ENCODE measurements at regions not wholly inside any gene's neighbourhood (a gene's known extent, or its start where the extent isn't known, plus 50 kb on each side); places are given as distances from the start of the nearest gene placed in this dataset.

- TF ChIP-seq CTCF (IDR thresholded peaks at IDR 0.05; ENCODE audit: extremely low read depth, missing control alignments), result no peak
- no peak for DNase-seq (ENCODE audit: low spot score)
These were observed 347.2 kb upstream of the ANXA10 start for GRCh38 chr4:167745024-167745687.

GRCh38 chr4:167767281-167767680 is 325.1 kb upstream of the ANXA10 start:
- no peak for DNase-seq (ENCODE audit: low spot score)
- TF ChIP-seq CTCF (IDR thresholded peaks at IDR 0.05; ENCODE audit: extremely low read depth, missing control alignments), result no peak

- TF ChIP-seq CTCF (IDR thresholded peaks at IDR 0.05; ENCODE audit: extremely low read depth, missing control alignments), result no peak
- no peak for DNase-seq (ENCODE audit: low spot score)
These were observed 317.7 kb upstream of the ANXA10 start for GRCh38 chr4:167774646-167775045.

GRCh38 chr4:167775375-167775774 is 317.0 kb upstream of the ANXA10 start:
- DNase-seq (ENCODE audit: low spot score), result no peak
- no peak for TF ChIP-seq CTCF (IDR thresholded peaks at IDR 0.05; ENCODE audit: extremely low read depth, missing control alignments)

GRCh38 chr4:167779280-167779679 is 313.1 kb upstream of the ANXA10 start:
- no peak for TF ChIP-seq CTCF (IDR thresholded peaks at IDR 0.05; ENCODE audit: extremely low read depth, missing control alignments)
- no peak for DNase-seq (ENCODE audit: low spot score)

GRCh38 chr4:167779864-167780263 is 312.5 kb upstream of the ANXA10 start:
- no peak for DNase-seq (ENCODE audit: low spot score)
- TF ChIP-seq CTCF (IDR thresholded peaks at IDR 0.05; ENCODE audit: extremely low read depth, missing control alignments), result no peak

- no peak for TF ChIP-seq CTCF (IDR thresholded peaks at IDR 0.05; ENCODE audit: extremely low read depth, missing control alignments)
- no peak for DNase-seq (ENCODE audit: low spot score)
These were observed 307.5 kb upstream of the ANXA10 start for GRCh38 chr4:167784826-167785225.
